Prostate gland (tissue), 2 donors: ENCODE measurements at regions not wholly inside any gene's neighbourhood (a gene's known extent, or its start where the extent isn't known, plus 50 kb on each side); places are given as distances from the start of the nearest gene placed in this dataset.

Experiments used
- DNase-seq: peaks from one replicate; pipeline ENCODE4 v3.0.0-alpha.2; 2019; ENCODE audit warnings: low spot score
- H3K27ac ChIP-seq, 2 donors: fragments of 200-600 bp; sonication (generic); 2 replicates each; pipeline ENCODE4 v1.5.1; 2017 to 2019
- H3K27me3 ChIP-seq: fragments of 200-600 bp; sonication (generic); replicated peaks from 2 replicates; pipeline ENCODE4 v1.5.1; 2019; ENCODE audit not compliant: insufficient read depth
- H3K36me3 ChIP-seq, 2 donors: fragments of 200-600 bp; sonication (generic); 1 replicate in 1 of 2; 2 replicates in 1 of 2; pipeline versions ENCODE4 v1.5.1 to v1.8.1; 2017 to 2019
- H3K4me1 ChIP-seq: fragments of 200-600 bp; sonication (generic); replicated peaks from 2 replicates; pipeline ENCODE4 v1.5.1; 2019
- H3K4me3 ChIP-seq, 2 donors: fragments of 200-600 bp; sonication (generic); 2 replicates each; pipeline ENCODE4 v1.5.1; 2017 to 2019
- H3K9me3 ChIP-seq: fragments of 200-600 bp; sonication (generic); 2 replicates; pipeline ENCODE4 v1.5.1; 2017
- CTCF ChIP-seq, 4 experiments: fragments of 200-600 bp in 2 of 4; fragments of 450-650 bp in 2 of 4; sonication (generic) in 2 of 4; IDR thresholded peaks; 1 replicate in 3 of 4; 2 replicates in 1 of 4; pipeline ENCODE4 v1.5.1; 2016 to 2019; ENCODE audit warnings: antibody characterized with exemption in 4 of 4, mild to moderate bottlenecking in 2 of 4, moderate library complexity in 2 of 4
- POLR2A ChIP-seq: fragments of 450-650 bp; IDR thresholded peaks from one replicate; pipeline ENCODE4 v1.6.1; 2016; ENCODE audit warnings: antibody characterized with exemption, mild to moderate bottlenecking
- POLR2AphosphoS5 ChIP-seq: sonication (generic); formaldehyde crosslinking; IDR thresholded peaks from one replicate; pipeline ENCODE4 v1.6.1; 2017; ENCODE audit warnings: antibody characterized with exemption
- WGBS: methylation state at CpG from one replicate; pipeline ENCODE4 v1.1.5; 2018; 5-methylcytosine and 5-hydroxymethylcytosine counted together
- intact Hi-C: fragments of 100-400 bp; cut with DNase I; formaldehyde crosslinking; loops from one replicate; pipeline ENCODE4 v1.14.2; 2022

GRCh38 chr3:139157161-139157932 is 112.7 kb upstream of the PRR23C start:
- no peak for DNase-seq
- H3K36me3 ChIP-seq, result no peaks in the 10 kb centered on the region
- TF ChIP-seq POLR2AphosphoS5, result no peak
- TF ChIP-seq POLR2A, result no peak
- TF ChIP-seq CTCF (IDR thresholded peaks at IDR 0.05), result no peak
- intact Hi-C loops, result no loop called here
- H3K9me3 ChIP-seq, result no peaks in the 10 kb centered on the region
- H3K27ac ChIP-seq, result no peak overlapping the region
- H3K27me3 ChIP-seq, result no peaks in the 10 kb centered on the region
- H3K4me1 ChIP-seq, result no peaks in the 10 kb centered on the region
- 82% methylated on average over 10 of the region's 10 CpGs for WGBS
- no peak overlapping the region for H3K4me3 ChIP-seq

GRCh38 chr3:139159356-139159755 is 114.7 kb upstream of the PRR23C start:
- WGBS, result 74% methylated on average over 3 of the region's 3 CpGs
- Histone ChIP-seq H3K9me3 (no peaks in the 10 kb centered on the region), H3K27ac (no peak overlapping the region), H3K27me3 (no peaks in the 10 kb centered on the region), H3K36me3 (no peaks in the 10 kb centered on the region), H3K4me3 (no peak overlapping the region), H3K4me1 (no peaks in the 10 kb centered on the region)
- DNase-seq, result no peak
- TF ChIP-seq CTCF (IDR thresholded peaks at IDR 0.05) (no peak), POLR2A (no peak), POLR2AphosphoS5 (no peak)
- intact Hi-C loops, result no loop called here

- Histone ChIP-seq H3K4me1 (no peaks in the 10 kb centered on the region), H3K9me3 (no peaks in the 10 kb centered on the region), H3K36me3 (no peaks in the 10 kb centered on the region), H3K4me3 (peak overlapping the region; percentile 12 to 29), H3K27me3 (no peaks in the 10 kb centered on the region), H3K27ac (peak overlapping the region in 1 of 2 donors; percentile 38)
- TF ChIP-seq POLR2AphosphoS5, result peak; percentile 6
- TF ChIP-seq POLR2A, result no peak
- intact Hi-C loops, result no loop called here
- WGBS, result 20% methylated on average over 9 of the region's 9 CpGs
- no peak for DNase-seq
Measured at GRCh38 chr3:139173372-139174108, 128.8 kb upstream of the PRR23C start.

GRCh38 chr3:139180489-139180888 is 135.8 kb upstream of the PRR23C start:
- Histone ChIP-seq H3K4me1 (no peaks in the 10 kb centered on the region), H3K4me3 (no peak overlapping the region), H3K27me3 (no peaks in the 10 kb centered on the region), H3K27ac (no peak overlapping the region), H3K36me3 (no peaks in the 10 kb centered on the region), H3K9me3 (no peaks in the 10 kb centered on the region)
- DNase-seq, result no peak
- no peak for TF ChIP-seq POLR2A
- no peak for TF ChIP-seq POLR2AphosphoS5
- TF ChIP-seq CTCF (IDR thresholded peaks at IDR 0.05), result no peak
- WGBS, result 97% methylated on average over 2 of the region's 2 CpGs
- intact Hi-C loops, result no loop called here

- Histone ChIP-seq H3K27ac (no peak overlapping the region), H3K27me3 (no peaks in the 10 kb centered on the region), H3K36me3 (no peaks in the 10 kb centered on the region), H3K9me3 (no peaks in the 10 kb centered on the region), H3K4me3 (no peak overlapping the region), H3K4me1 (no peaks in the 10 kb centered on the region)
- intact Hi-C loops, result no loop called here
- 75% methylated on average over 2 of the region's 2 CpGs for WGBS
- DNase-seq, result no peak
- TF ChIP-seq POLR2AphosphoS5, result no peak
- no peak for TF ChIP-seq POLR2A
- TF ChIP-seq CTCF (IDR thresholded peaks at IDR 0.05), result no peak
Measured at GRCh38 chr3:139182143-139182542, 137.5 kb upstream of the PRR23C start.
